ENCODE measurements at regions not wholly inside any gene's neighbourhood (a gene's known extent, or its start where the extent isn't known, plus 50 kb on each side); places are given as distances from the start of the nearest gene placed in this dataset.
A peak's percentile ranks its signal among the peaks of the same experiment; 100 is the strongest.

DNA sequence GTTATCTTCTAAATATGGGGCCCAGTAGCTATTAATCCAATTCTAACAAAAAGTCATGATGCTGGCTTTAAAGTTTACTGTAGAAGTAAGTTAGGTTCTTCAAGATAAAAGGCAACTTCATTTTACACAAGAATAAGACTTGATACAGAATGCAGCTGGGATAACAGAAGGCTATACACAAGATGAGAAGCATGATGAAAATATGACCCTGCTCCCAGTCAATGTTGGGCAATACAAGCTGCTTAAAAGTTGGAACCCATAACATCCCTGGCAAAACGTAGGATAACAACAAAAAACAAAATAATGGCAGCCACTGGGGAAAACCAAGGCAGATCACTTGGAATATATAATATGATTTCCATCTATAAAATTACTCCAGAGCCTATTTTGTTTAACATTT, 87.6 kb upstream of the RSPO3 start:
- H3K9me3 ChIP-seq (replicated peaks; ENCODE audit: control insufficient read depth, low read depth, low read length), result no peaks in the 10 kb centered on the region
- no peaks in the 10 kb centered on the region for H3K27me3 ChIP-seq (ENCODE audit: control insufficient read depth, insufficient read depth, low read length)
- WGBS (ENCODE audit: insufficient coverage), result no CpG with 5 or more reads among the region's 1 CpG
- H3K4me1 ChIP-seq (ENCODE audit: control insufficient read depth, insufficient read depth, low read length), result no peaks in the 10 kb centered on the region
- H3K36me3 ChIP-seq (ENCODE audit: control insufficient read depth, insufficient read depth, low read length), result no peaks in the 10 kb centered on the region
- H3K27ac ChIP-seq (ENCODE audit: low read length), result no peak overlapping the region
- no peak overlapping the region for H3K4me3 ChIP-seq (ENCODE audit: low read length)
- no peak for DNase-seq

GRCh38 chr6:127031511-127031910, 87.0 kb upstream of the RSPO3 start:
- Histone ChIP-seq H3K27me3 (ENCODE audit: control insufficient read depth, insufficient read depth, low read length) (no peaks in the 10 kb centered on the region), H3K9me3 (replicated peaks; ENCODE audit: control insufficient read depth, low read depth, low read length) (no peaks in the 10 kb centered on the region), H3K4me3 (ENCODE audit: low read length) (no peak overlapping the region), H3K27ac (ENCODE audit: low read length) (no peak overlapping the region), H3K36me3 (ENCODE audit: control insufficient read depth, insufficient read depth, low read length) (no peaks in the 10 kb centered on the region), H3K4me1 (ENCODE audit: control insufficient read depth, insufficient read depth, low read length) (no peaks in the 10 kb centered on the region)
- WGBS (ENCODE audit: insufficient coverage), result no CpG with 5 or more reads among the region's 1 CpG
- peak; percentile 43 for DNase-seq

DNA sequence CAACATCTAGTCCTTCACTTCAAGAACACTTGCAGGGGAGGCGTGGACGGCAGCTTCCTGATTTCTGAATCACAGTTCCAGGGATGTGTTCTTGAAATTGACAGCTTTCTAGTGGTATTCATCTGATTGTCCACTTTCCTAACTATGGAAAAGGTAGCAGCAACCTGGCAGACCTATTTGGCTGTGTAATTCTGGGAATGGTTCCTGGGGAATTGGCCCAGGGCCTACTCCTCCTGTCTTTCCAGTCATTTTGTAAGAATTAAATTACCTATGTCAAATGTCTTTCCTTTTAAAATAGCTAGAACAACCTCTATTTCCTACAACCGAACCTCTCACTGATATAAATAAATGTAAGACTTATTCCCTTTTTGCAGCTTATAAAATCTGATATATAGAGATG, 85.5 kb upstream of the RSPO3 start:
- Histone ChIP-seq H3K36me3 (ENCODE audit: control insufficient read depth, insufficient read depth, low read length) (no peaks in the 10 kb centered on the region), H3K9me3 (replicated peaks; ENCODE audit: control insufficient read depth, low read depth, low read length) (no peaks in the 10 kb centered on the region), H3K27ac (ENCODE audit: low read length) (no peak overlapping the region), H3K4me3 (ENCODE audit: low read length) (no peak overlapping the region), H3K4me1 (ENCODE audit: control insufficient read depth, insufficient read depth, low read length) (no peaks in the 10 kb centered on the region), H3K27me3 (ENCODE audit: control insufficient read depth, insufficient read depth, low read length) (no peaks in the 10 kb centered on the region)
- no peak for DNase-seq
- no CpG with 5 or more reads among the region's 3 CpGs for WGBS (ENCODE audit: insufficient coverage)

- H3K4me3 ChIP-seq (ENCODE audit: low read length), result no peak overlapping the region
- H3K27ac ChIP-seq (ENCODE audit: low read length), result no peak overlapping the region
- H3K27me3 ChIP-seq (ENCODE audit: control insufficient read depth, insufficient read depth, low read length), result no peaks in the 10 kb centered on the region
- H3K36me3 ChIP-seq (ENCODE audit: control insufficient read depth, insufficient read depth, low read length), result no peaks in the 10 kb centered on the region
- no peaks in the 10 kb centered on the region for H3K9me3 ChIP-seq (replicated peaks; ENCODE audit: control insufficient read depth, low read depth, low read length)
- H3K4me1 ChIP-seq (ENCODE audit: control insufficient read depth, insufficient read depth, low read length), result no peaks in the 10 kb centered on the region
- no peak for DNase-seq
Observed at GRCh38 chr6:127051571-127052260, 66.8 kb upstream of the RSPO3 start.

GRCh38 chr6:127053032-127053874, 65.2 kb upstream of the RSPO3 start:
- H3K27me3 ChIP-seq (ENCODE audit: control insufficient read depth, insufficient read depth, low read length), result no peaks in the 10 kb centered on the region
- no peaks in the 10 kb centered on the region for H3K9me3 ChIP-seq (replicated peaks; ENCODE audit: control insufficient read depth, low read depth, low read length)
- no peaks in the 10 kb centered on the region for H3K36me3 ChIP-seq (ENCODE audit: control insufficient read depth, insufficient read depth, low read length)
- H3K4me3 ChIP-seq (ENCODE audit: low read length), result no peak overlapping the region
- H3K4me1 ChIP-seq (ENCODE audit: control insufficient read depth, insufficient read depth, low read length), result no peaks in the 10 kb centered on the region
- no peak for DNase-seq
- H3K27ac ChIP-seq (ENCODE audit: low read length), result no peak overlapping the region
- no CpG with 5 or more reads among the region's 2 CpGs for WGBS (ENCODE audit: insufficient coverage)

DNA sequence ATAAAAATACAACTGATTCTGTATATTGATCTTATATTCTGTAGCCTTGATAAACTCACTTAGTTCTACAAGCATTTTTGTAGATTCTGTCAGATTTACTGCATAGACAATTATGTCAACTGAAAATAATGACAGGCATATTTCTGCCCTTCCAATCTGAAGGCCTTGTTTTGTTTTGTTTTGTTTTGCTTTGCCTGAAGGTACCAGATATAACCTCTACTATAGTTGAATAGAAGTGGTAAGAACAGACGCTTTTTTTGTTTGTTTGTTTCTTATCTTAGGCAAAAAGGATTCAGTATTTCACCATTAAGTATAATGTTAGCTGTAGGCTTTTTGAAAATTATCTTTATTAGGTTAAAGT, 64.6 kb upstream of the RSPO3 start:
- no peak for DNase-seq
- no peaks in the 10 kb centered on the region for H3K9me3 ChIP-seq (replicated peaks; ENCODE audit: control insufficient read depth, low read depth, low read length)
- H3K4me1 ChIP-seq (ENCODE audit: control insufficient read depth, insufficient read depth, low read length), result no peaks in the 10 kb centered on the region
- H3K36me3 ChIP-seq (ENCODE audit: control insufficient read depth, insufficient read depth, low read length), result no peaks in the 10 kb centered on the region
- WGBS (ENCODE audit: insufficient coverage), result no CpG with 5 or more reads among the region's 1 CpG
- no peak overlapping the region for H3K4me3 ChIP-seq (ENCODE audit: low read length)
- no peak overlapping the region for H3K27ac ChIP-seq (ENCODE audit: low read length)
- no peaks in the 10 kb centered on the region for H3K27me3 ChIP-seq (ENCODE audit: control insufficient read depth, insufficient read depth, low read length)

- Histone ChIP-seq H3K4me3 (ENCODE audit: low read length) (no peak overlapping the region), H3K9me3 (replicated peaks; ENCODE audit: control insufficient read depth, low read depth, low read length) (peaks cover 2% of the 10 kb centered on the region), H3K36me3 (ENCODE audit: control insufficient read depth, insufficient read depth, low read length) (no peaks in the 10 kb centered on the region), H3K27ac (ENCODE audit: low read length) (no peak overlapping the region), H3K4me1 (ENCODE audit: control insufficient read depth, insufficient read depth, low read length) (no peaks in the 10 kb centered on the region), H3K27me3 (ENCODE audit: control insufficient read depth, insufficient read depth, low read length) (no peaks in the 10 kb centered on the region)
- no peak for DNase-seq
- WGBS (ENCODE audit: insufficient coverage), result no CpG with 5 or more reads among the region's 2 CpGs
Observed at GRCh38 chr6:127058027-127058426, 60.4 kb upstream of the RSPO3 start.

DNA sequence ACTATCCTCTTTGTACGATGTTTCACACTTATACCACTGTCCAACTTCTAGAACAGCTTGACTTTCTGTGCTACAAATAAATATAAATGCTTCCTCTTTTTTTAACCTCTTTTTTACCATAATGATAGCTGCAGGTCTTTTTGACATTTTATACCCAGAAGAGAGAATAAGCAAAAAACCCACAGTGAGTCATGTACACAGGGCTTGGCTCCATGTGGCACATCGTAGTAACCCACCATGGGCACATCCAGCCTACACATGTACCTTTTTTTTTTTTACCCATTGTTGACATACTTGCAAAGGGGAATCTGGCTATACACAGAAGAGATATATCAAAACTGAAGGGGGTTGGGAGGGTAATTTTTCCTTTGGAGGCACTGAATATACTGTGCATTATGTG, 59.5 kb upstream of the RSPO3 start:
- H3K4me1 ChIP-seq (ENCODE audit: control insufficient read depth, insufficient read depth, low read length), result no peaks in the 10 kb centered on the region
- H3K27ac ChIP-seq (ENCODE audit: low read length), result no peak overlapping the region
- H3K9me3 ChIP-seq (replicated peaks; ENCODE audit: control insufficient read depth, low read depth, low read length), result peaks cover 2% of the 10 kb centered on the region
- 83% methylated on average over 1 of the region's 2 CpGs for WGBS (ENCODE audit: insufficient coverage)
- DNase-seq, result no peak
- H3K36me3 ChIP-seq (ENCODE audit: control insufficient read depth, insufficient read depth, low read length), result no peaks in the 10 kb centered on the region
- no peak overlapping the region for H3K4me3 ChIP-seq (ENCODE audit: low read length)
- no peaks in the 10 kb centered on the region for H3K27me3 ChIP-seq (ENCODE audit: control insufficient read depth, insufficient read depth, low read length)

Data from muscle of leg (tissue), 3 donors.